Retina (tissue), 1 donor: ENCODE measurements at regions not wholly inside any gene's neighbourhood (a gene's known extent, or its start where the extent isn't known, plus 50 kb on each side); places are given as distances from the start of the nearest gene placed in this dataset.

Experiments used
- DNase-seq: peaks from one replicate; pipeline ENCODE4 v3.0.0-alpha.2; 2016

- no peak for DNase-seq
Observed at GRCh38 chrX:58051346-58051745, 141.1 kb upstream of the ZXDA start.

DNA sequence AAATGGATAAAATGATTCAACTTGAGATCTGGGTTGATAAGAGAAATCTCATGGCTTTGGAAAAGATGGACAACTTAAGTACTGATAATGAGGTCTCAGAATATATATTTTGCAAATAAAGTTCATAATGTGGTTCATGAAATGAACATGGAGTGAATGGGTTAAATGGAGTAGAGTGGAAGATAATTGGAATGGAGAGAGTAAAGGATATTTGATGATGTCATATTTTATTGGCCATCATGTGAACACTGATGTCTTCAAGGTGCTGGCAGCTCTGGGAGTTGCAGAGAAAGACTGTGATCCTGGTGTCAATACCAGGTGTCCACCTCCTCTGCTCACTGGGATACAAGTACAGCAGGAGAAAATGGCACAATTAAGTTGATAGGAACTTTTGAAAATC, 133.9 kb upstream of the ZXDA start:
- DNase-seq = no peak

- no peak for DNase-seq
Observed at GRCh38 chrX:58025979-58026378, 115.7 kb upstream of the ZXDA start.

DNA sequence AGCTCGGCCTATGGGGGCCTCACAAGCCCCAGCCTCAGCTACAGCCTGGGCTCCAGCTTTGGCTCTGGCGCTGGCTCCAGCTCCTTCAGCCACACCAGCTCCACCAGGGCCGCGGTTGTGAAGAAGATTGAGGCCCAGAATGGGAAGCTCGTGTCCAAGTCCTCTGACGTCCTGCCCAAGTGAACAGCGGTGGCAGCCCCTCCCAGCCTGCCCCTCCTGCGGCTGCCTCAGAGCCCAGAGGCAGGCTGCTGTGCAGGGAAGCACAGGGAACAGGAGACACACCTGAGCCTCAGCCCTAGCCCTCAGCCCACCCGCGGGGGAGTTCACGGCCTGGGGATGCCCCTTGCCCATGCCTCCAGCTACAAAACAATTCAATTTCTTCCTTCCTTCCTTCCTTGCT, 75.7 kb upstream of the ZXDA start:
- DNase-seq = no peak

DNA sequence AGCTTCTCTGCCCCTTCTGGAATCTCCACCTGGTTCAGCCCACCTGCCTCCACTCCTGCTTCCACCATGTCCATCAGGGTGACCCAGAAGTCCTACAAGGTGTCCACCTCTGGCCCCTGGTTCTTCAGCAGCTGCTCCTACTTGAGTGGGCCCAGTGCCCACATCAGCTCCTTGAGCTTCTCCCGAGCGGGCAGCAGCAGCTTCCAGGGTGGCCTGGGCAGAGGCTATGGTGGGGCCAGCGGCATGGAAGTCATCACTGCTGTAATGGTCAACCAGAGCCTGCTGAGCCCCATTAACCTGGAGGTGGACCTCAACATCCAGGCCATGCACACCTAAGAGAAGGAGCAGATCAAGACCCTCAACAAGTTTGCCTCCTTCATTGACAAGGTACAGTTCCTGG, 74.4 kb upstream of the ZXDA start:
- no peak for DNase-seq

DNA sequence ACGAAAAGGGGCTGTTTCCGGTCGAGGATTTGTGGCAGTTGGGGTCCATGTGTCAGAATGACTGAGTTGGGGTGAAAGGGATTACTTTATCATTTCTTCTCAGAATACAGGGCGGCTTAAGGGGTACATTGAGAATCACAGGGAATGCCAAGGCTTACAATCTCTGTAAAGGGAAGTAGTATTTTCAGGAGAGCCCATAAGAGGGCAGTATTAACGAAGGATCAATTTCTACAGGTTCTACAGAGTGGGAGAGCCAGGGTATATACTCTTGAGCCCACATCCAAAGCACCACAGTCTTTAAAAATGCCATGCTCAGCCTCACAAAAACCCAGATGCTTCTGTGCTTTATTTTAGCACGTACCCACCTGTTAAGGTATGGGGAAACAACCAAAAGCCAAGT, 67.7 kb upstream of the ZXDA start:
- DNase-seq = no peak

- DNase-seq = peak; percentile 1
Observed at GRCh38 chrX:57964975-57965374, 54.7 kb upstream of the ZXDA start.
